Smooth muscle cell (in vitro differentiated cells): ENCODE measurements at regions not wholly inside any gene's neighbourhood (a gene's known extent, or its start where the extent isn't known, plus 50 kb on each side); places are given as distances from the start of the nearest gene placed in this dataset.

Experiments
- DNase-seq: peaks from one replicate; lab custom pipeline; 2025; ENCODE audit not compliant: unreplicated experiment; lab: John Stamatoyannopoulos, UW
- H2AFZ ChIP-seq: fragments of 200-600 bp; sonication (generic); 2 replicates; pipeline ENCODE4 v1.6.0; 2016; ENCODE audit warnings: antibody characterized with exemption, low read depth, mild to moderate bottlenecking
- H3F3A ChIP-seq: fragments of 200-600 bp; sonication (generic); 2 replicates; pipeline ENCODE4 v1.6.0; 2017; ENCODE audit warnings: antibody characterized with exemption, low read depth
- H3K27ac ChIP-seq: fragments of 200-600 bp; sonication (generic); 2 replicates; pipeline ENCODE4 v1.5.1; 2016; ENCODE audit warnings: low read depth, mild to moderate bottlenecking
- H3K27me3 ChIP-seq: fragments of 200-600 bp; sonication (generic); 2 replicates; pipeline ENCODE4 v1.6.1; 2016; ENCODE audit warnings: low read depth, mild to moderate bottlenecking
- H3K36me3 ChIP-seq: fragments of 200-600 bp; sonication (generic); 2 replicates; pipeline ENCODE4 v1.5.1; 2016; ENCODE audit warnings: low read depth
- H3K4me1 ChIP-seq: fragments of 200-600 bp; sonication (generic); 2 replicates; pipeline ENCODE4 v1.5.1; 2016; ENCODE audit warnings: low read depth
- H3K4me2 ChIP-seq: fragments of 200-600 bp; sonication (generic); 2 replicates; pipeline ENCODE4 v1.6.0; 2016; ENCODE audit warnings: mild to moderate bottlenecking
- H3K4me3 ChIP-seq: fragments of 200-600 bp; sonication (generic); 2 replicates; pipeline ENCODE4 v1.5.1; 2016; ENCODE audit warnings: mild to moderate bottlenecking
- H3K79me2 ChIP-seq: fragments of 200-600 bp; sonication (generic); 2 replicates; pipeline ENCODE4 v1.6.0; 2016; ENCODE audit warnings: low read depth, mild to moderate bottlenecking
- H3K9ac ChIP-seq: fragments of 200-600 bp; sonication (generic); 2 replicates; pipeline ENCODE4 v1.6.0; 2016; ENCODE audit warnings: low read depth
- H3K9me3 ChIP-seq: fragments of 200-600 bp; sonication (generic); replicated peaks from 2 replicates; pipeline ENCODE4 v1.5.1; 2016; ENCODE audit warnings: low read depth
- H4K20me1 ChIP-seq: fragments of 200-600 bp; sonication (generic); 2 replicates; pipeline ENCODE4 v1.6.0; 2016; ENCODE audit warnings: low read depth
- CTCF ChIP-seq: fragments of 200-600 bp; sonication (generic); IDR thresholded peaks from 2 replicates; pipeline ENCODE4 v1.5.1; 2017; ENCODE audit warnings: borderline replicate concordance, mild to moderate bottlenecking, antibody characterized with exemption; ENCODE audit not compliant: insufficient read depth, poor library complexity, severe bottlenecking
- WGBS: methylation state at CpG from one replicate; pipeline ENCODE4 v1.1.7; 2016; ENCODE audit warnings: low lambda C conversion rate; 5-methylcytosine and 5-hydroxymethylcytosine counted together

DNA sequence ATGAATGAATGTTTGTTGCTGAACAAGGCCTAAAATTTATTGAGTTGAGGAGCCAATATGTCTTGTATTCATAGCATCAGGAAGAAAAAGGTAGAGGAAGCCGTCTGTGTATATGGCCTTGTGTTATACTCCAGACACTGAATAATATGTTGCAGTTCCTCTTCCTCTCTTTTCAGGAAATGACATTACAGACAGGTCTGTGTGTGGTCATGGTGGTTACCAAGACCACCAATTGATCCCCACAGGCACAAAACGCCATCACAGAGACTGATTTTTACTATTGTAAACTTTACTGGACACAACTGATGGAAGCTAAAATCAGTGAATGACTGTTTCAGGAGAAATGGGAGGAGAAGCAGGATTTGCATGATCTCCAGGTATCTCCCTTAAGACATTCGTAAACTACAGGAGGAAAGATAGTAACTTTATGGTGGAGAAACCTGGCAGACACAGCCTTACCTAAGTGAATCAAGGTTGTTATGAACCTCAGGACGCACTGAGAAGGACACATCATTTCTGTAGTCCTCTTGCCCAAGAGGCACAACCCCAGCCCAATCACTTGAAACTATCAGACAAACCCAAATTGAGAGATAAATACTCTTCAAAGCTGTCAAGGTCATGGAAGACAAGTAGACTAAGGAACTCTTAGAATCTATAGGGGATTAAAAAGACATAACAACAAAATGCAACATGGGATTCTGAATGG lies 334.1 kb upstream of the RGS6 start:
- H3K27me3 ChIP-seq = no peaks in the 10 kb centered on the region
- H3K4me3 ChIP-seq = no peak overlapping the region
- WGBS = 94% methylated on average over 4 of the region's 4 CpGs
- no peak for DNase-seq
- peaks cover 15% of the 10 kb centered on the region for H3K36me3 ChIP-seq
- no peak overlapping the region for H2AFZ ChIP-seq
- H3K27ac ChIP-seq = no peak overlapping the region
- H3K79me2 ChIP-seq = peaks cover 84% of the 10 kb centered on the region
- no peak overlapping the region for H3K9ac ChIP-seq
- H3F3A ChIP-seq = peaks cover 9% of the 10 kb centered on the region
- H3K4me1 ChIP-seq = peaks cover 19% of the 10 kb centered on the region
- H4K20me1 ChIP-seq = peaks cover 5% of the 10 kb centered on the region
- no peak overlapping the region for H3K4me2 ChIP-seq
- H3K9me3 ChIP-seq = peaks cover 6% of the 10 kb centered on the region
- TF ChIP-seq CTCF = no peak

DNA sequence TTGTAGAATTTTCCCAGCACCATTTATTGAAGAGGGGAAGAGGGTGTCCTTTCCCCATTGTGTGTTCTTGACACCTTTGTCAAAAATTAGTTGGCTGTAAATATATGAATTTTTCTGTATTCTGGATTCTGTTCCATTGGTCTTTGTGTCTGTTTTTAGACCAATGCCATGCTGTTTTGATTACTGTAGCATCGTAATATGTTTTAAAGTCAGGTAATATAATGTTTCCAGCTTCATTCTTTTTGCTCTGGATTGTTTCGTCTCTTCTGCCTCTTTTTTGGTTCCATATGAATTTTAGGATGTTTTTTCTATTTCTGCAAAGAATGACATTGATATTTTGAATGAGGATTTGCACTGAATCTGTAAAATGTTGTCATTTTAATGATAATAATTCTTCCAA lies 331.9 kb upstream of the RGS6 start:
- peaks cover 5% of the 10 kb centered on the region for H4K20me1 ChIP-seq
- peaks cover 89% of the 10 kb centered on the region for H3K79me2 ChIP-seq
- H2AFZ ChIP-seq = no peak overlapping the region
- no peaks in the 10 kb centered on the region for H3K27me3 ChIP-seq
- H3K36me3 ChIP-seq = peaks cover 15% of the 10 kb centered on the region
- WGBS = 98% methylated on average over 2 of the region's 2 CpGs
- H3K4me1 ChIP-seq = peaks cover 6% of the 10 kb centered on the region
- no peak overlapping the region for H3K27ac ChIP-seq
- no peaks in the 10 kb centered on the region for H3F3A ChIP-seq
- no peak overlapping the region for H3K4me2 ChIP-seq
- no peak overlapping the region for H3K4me3 ChIP-seq
- no peak for TF ChIP-seq CTCF
- H3K9me3 ChIP-seq = peaks cover 6% of the 10 kb centered on the region
- H3K9ac ChIP-seq = no peak overlapping the region
- no peak for DNase-seq

GRCh38 chr14:71602524-71602923 lies 329.7 kb upstream of the RGS6 start:
- DNase-seq = no peak
- no peak overlapping the region for H3K27ac ChIP-seq
- WGBS = 92% methylated on average over 5 of the region's 5 CpGs

More at GRCh38 chr14:71602524-71602923, 329.7 kb upstream of the RGS6 start:
- H3K79me2 ChIP-seq = peaks cover 86% of the 10 kb centered on the region
- H3K4me2 ChIP-seq = no peak overlapping the region
- H2AFZ ChIP-seq = no peak overlapping the region
- H3K4me1 ChIP-seq = no peaks in the 10 kb centered on the region
- peaks cover 14% of the 10 kb centered on the region for H4K20me1 ChIP-seq
- no peaks in the 10 kb centered on the region for H3K27me3 ChIP-seq
- no peak overlapping the region for H3K9ac ChIP-seq
- H3K4me3 ChIP-seq = no peak overlapping the region
- no peak for TF ChIP-seq CTCF
- H3F3A ChIP-seq = no peaks in the 10 kb centered on the region
- H3K9me3 ChIP-seq = peaks cover 6% of the 10 kb centered on the region
- peaks cover 15% of the 10 kb centered on the region for H3K36me3 ChIP-seq
